ENCODE measurements at regions not wholly inside any gene's neighbourhood (a gene's known extent, or its start where the extent isn't known, plus 50 kb on each side); places are given as distances from the start of the nearest gene placed in this dataset.

DNA sequence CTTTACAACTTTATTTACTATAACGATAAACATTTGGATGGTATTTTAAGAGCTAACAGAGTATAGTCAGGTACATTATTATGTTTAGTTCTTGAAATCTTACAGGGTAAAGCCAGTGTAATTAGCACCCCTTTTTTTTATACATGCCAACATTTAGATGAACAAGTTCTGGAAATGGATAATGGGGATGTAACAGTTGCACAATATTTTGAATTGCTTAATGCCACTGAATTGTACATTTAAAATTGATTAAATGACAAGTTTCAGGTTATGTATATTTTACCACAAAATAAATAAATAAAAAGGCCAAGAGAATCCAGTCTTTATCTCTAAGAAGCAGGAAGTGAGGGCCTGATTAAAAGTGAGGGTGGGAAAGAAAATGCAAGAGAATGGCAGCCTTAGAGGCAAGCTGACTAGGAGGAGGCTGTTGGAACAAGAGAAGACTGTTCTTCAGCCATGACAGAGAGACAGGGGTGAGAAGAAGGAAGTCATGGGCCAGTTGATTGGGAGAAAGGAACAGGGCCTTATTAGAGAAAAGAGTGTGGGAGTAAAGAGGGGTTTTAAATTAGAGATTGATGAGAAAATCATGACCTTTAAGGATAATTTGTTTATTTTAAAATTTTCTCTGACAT, 49.9 kb upstream of the TNFSF18 start:
- TF ChIP-seq, protein P1, sequence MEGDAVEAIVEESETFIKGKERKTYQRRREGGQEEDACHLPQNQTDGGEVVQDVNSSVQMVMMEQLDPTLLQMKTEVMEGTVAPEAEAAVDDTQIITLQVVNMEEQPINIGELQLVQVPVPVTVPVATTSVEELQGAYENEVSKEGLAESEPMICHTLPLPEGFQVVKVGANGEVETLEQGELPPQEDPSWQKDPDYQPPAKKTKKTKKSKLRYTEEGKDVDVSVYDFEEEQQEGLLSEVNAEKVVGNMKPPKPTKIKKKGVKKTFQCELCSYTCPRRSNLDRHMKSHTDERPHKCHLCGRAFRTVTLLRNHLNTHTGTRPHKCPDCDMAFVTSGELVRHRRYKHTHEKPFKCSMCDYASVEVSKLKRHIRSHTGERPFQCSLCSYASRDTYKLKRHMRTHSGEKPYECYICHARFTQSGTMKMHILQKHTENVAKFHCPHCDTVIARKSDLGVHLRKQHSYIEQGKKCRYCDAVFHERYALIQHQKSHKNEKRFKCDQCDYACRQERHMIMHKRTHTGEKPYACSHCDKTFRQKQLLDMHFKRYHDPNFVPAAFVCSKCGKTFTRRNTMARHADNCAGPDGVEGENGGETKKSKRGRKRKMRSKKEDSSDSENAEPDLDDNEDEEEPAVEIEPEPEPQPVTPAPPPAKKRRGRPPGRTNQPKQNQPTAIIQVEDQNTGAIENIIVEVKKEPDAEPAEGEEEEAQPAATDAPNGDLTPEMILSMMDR (IDR thresholded peaks at IDR 0.05), result no peak
- H3K36me3 ChIP-seq, result no peaks in the 10 kb centered on the region
- peaks cover 0 to under 1% of the 10 kb centered on the region in 2 donors for H3K4me1 ChIP-seq (ENCODE audit: control insufficient read depth in 1 of 2, low read depth in 2 of 2)
- DNase-seq (ENCODE audit: low spot score), result no peak
- no peaks in the 10 kb centered on the region for H3K9me3 ChIP-seq
- no peak overlapping the region for H3K4me3 ChIP-seq
- ATAC-seq (ENCODE audit: insufficient number of reproducible peaks, low FRiP score, low read depth), result no peak
- no peaks in the 10 kb centered on the region for H3K27me3 ChIP-seq (replicated peaks; ENCODE audit: insufficient read depth)
- H3K27ac ChIP-seq, result no peak overlapping the region

Data from thoracic aorta (tissue), 2 donors.